ENCODE measurements at regions not wholly inside any gene's neighbourhood (a gene's known extent, or its start where the extent isn't known, plus 50 kb on each side); places are given as distances from the start of the nearest gene placed in this dataset.

GRCh38 chr1:8147956-8148355, 121.8 kb upstream of the ERRFI1 start:
- TF ChIP-seq ZNF8 (CRISPR knock-in tag; IDR thresholded peaks at IDR 0.05), result no peak
- TF ChIP-seq ZNF565 (CRISPR knock-in tag; conservative IDR thresholded peaks at IDR 0.05; ENCODE audit: low read depth), result no peak
- no peak for TF ChIP-seq GLIS3 (CRISPR knock-in tag; IDR thresholded peaks at IDR 0.05)
- TF ChIP-seq POU6F1 (CRISPR knock-in tag; IDR thresholded peaks at IDR 0.05; ENCODE audit: borderline replicate concordance, low read depth), result no peak
- no peak for TF ChIP-seq OSR1 (CRISPR knock-in tag; IDR thresholded peaks at IDR 0.05)
- TF ChIP-seq, protein P1, sequence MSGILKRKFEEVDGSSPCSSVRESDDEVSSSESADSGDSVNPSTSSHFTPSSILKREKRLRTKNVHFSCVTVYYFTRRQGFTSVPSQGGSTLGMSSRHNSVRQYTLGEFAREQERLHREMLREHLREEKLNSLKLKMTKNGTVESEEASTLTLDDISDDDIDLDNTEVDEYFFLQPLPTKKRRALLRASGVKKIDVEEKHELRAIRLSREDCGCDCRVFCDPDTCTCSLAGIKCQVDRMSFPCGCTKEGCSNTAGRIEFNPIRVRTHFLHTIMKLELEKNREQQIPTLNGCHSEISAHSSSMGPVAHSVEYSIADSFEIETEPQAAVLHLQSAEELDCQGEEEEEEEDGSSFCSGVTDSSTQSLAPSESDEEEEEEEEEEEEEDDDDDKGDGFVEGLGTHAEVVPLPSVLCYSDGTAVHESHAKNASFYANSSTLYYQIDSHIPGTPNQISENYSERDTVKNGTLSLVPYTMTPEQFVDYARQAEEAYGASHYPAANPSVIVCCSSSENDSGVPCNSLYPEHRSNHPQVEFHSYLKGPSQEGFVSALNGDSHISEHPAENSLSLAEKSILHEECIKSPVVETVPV (CRISPR knock-in tag; IDR thresholded peaks at IDR 0.05), result no peak
- TF ChIP-seq ZC3H10 (CRISPR knock-in tag; IDR thresholded peaks at IDR 0.05), result no peak
- TF ChIP-seq, protein P2, sequence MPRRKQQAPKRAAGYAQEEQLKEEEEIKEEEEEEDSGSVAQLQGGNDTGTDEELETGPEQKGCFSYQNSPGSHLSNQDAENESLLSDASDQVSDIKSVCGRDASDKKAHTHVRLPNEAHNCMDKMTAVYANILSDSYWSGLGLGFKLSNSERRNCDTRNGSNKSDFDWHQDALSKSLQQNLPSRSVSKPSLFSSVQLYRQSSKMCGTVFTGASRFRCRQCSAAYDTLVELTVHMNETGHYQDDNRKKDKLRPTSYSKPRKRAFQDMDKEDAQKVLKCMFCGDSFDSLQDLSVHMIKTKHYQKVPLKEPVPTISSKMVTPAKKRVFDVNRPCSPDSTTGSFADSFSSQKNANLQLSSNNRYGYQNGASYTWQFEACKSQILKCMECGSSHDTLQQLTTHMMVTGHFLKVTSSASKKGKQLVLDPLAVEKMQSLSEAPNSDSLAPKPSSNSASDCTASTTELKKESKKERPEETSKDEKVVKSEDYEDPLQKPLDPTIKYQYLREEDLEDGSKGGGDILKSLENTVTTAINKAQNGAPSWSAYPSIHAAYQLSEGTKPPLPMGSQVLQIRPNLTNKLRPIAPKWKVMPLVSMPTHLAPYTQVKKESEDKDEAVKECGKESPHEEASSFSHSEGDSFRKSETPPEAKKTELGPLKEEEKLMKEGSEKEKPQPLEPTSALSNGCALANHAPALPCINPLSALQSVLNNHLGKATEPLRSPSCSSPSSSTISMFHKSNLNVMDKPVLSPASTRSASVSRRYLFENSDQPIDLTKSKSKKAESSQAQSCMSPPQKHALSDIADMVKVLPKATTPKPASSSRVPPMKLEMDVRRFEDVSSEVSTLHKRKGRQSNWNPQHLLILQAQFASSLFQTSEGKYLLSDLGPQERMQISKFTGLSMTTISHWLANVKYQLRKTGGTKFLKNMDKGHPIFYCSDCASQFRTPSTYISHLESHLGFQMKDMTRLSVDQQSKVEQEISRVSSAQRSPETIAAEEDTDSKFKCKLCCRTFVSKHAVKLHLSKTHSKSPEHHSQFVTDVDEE (CRISPR knock-in tag; IDR thresholded peaks at IDR 0.05), result no peak
- no peak for TF ChIP-seq SNAI2 (CRISPR knock-in tag; IDR thresholded peaks at IDR 0.05)
- no peak for TF ChIP-seq CSDC2 (CRISPR knock-in tag; IDR thresholded peaks at IDR 0.05)
- TF ChIP-seq CREB5 (CRISPR knock-in tag; IDR thresholded peaks at IDR 0.05; ENCODE audit: low read depth), result no peak
- TF ChIP-seq PATZ1 (CRISPR knock-in tag; IDR thresholded peaks at IDR 0.05; ENCODE audit: borderline replicate concordance), result no peak
- TF ChIP-seq TCF4 (CRISPR knock-in tag; IDR thresholded peaks at IDR 0.05; ENCODE audit: borderline replicate concordance), result no peak
- TF ChIP-seq PPARA (CRISPR knock-in tag; IDR thresholded peaks at IDR 0.05; ENCODE audit: borderline replicate concordance), result no peak
- no peak for TF ChIP-seq ZNF70 (CRISPR knock-in tag; IDR thresholded peaks at IDR 0.05)
- TF ChIP-seq ESRRG (CRISPR knock-in tag; IDR thresholded peaks at IDR 0.05), result no peak
- TF ChIP-seq RARB (CRISPR knock-in tag; IDR thresholded peaks at IDR 0.05), result no peak
- no peak for TF ChIP-seq ISL1 (CRISPR knock-in tag; IDR thresholded peaks at IDR 0.05)
- no peak for TF ChIP-seq ARNTL (CRISPR knock-in tag; IDR thresholded peaks at IDR 0.05; ENCODE audit: borderline replicate concordance, low read depth)
- no peak for ATAC-seq

- TF ChIP-seq PATZ1 (CRISPR knock-in tag; IDR thresholded peaks at IDR 0.05; ENCODE audit: borderline replicate concordance) (no peak), SNAI2 (CRISPR knock-in tag; IDR thresholded peaks at IDR 0.05) (no peak), ZNF8 (CRISPR knock-in tag; IDR thresholded peaks at IDR 0.05) (no peak), ZFP30 (CRISPR knock-in tag; IDR thresholded peaks at IDR 0.05) (no peak), TCF4 (CRISPR knock-in tag; IDR thresholded peaks at IDR 0.05; ENCODE audit: borderline replicate concordance) (no peak), OSR1 (CRISPR knock-in tag; IDR thresholded peaks at IDR 0.05) (no peak), TOX (CRISPR knock-in tag; IDR thresholded peaks at IDR 0.05; ENCODE audit: borderline replicate concordance) (no peak), ISL1 (CRISPR knock-in tag; IDR thresholded peaks at IDR 0.05) (no peak), CSDC2 (CRISPR knock-in tag; IDR thresholded peaks at IDR 0.05) (no peak), RARB (CRISPR knock-in tag; IDR thresholded peaks at IDR 0.05) (no peak), GLIS3 (CRISPR knock-in tag; IDR thresholded peaks at IDR 0.05) (no peak), POU6F1 (CRISPR knock-in tag; IDR thresholded peaks at IDR 0.05; ENCODE audit: borderline replicate concordance, low read depth) (no peak), ZNF565 (CRISPR knock-in tag; conservative IDR thresholded peaks at IDR 0.05; ENCODE audit: low read depth) (no peak), BACH2 (CRISPR knock-in tag; IDR thresholded peaks at IDR 0.05; ENCODE audit: borderline replicate concordance) (no peak), ZC3H10 (CRISPR knock-in tag; IDR thresholded peaks at IDR 0.05) (no peak), ARNTL (CRISPR knock-in tag; IDR thresholded peaks at IDR 0.05; ENCODE audit: borderline replicate concordance, low read depth) (no peak), PPARA (CRISPR knock-in tag; IDR thresholded peaks at IDR 0.05; ENCODE audit: borderline replicate concordance) (no peak), ESRRG (CRISPR knock-in tag; IDR thresholded peaks at IDR 0.05) (no peak)
- ATAC-seq, result no peak
Observed at GRCh38 chr1:8146257-8146855, 120.2 kb upstream of the ERRFI1 start.

All from SK-N-SH treated with all-trans-retinoic acid at 6 μM for 48 hours (cell line).